Breast epithelium (tissue), 3 donors: ENCODE measurements at regions not wholly inside any gene's neighbourhood (a gene's known extent, or its start where the extent isn't known, plus 50 kb on each side); places are given as distances from the start of the nearest gene placed in this dataset.

ENCODE experiments used
- CTCF ChIP-seq, 3 donors: fragments of 450-650 bp; IDR thresholded peaks; one replicate each; pipeline ENCODE4 v1.5.1; 2016 to 2017; ENCODE audit warnings: antibody characterized with exemption in 3 of 3, mild to moderate bottlenecking in 3 of 3, moderate library complexity in 3 of 3
- POLR2A ChIP-seq: fragments of 450-650 bp; IDR thresholded peaks from one replicate; pipeline ENCODE4 v1.6.1; 2016; ENCODE audit warnings: antibody characterized with exemption, mild to moderate bottlenecking, moderate library complexity
- POLR2AphosphoS5 ChIP-seq, 3 donors: sonication (generic); formaldehyde crosslinking; IDR thresholded peaks; one replicate each; pipeline ENCODE4 v1.6.1; 2017; ENCODE audit warnings: antibody characterized with exemption in 3 of 3

GRCh38 chr3:157755233-157755632, 252.0 kb upstream of the VEPH1 start:
- no peak for TF ChIP-seq POLR2AphosphoS5 (IDR thresholded peaks at IDR 0.05)
- TF ChIP-seq CTCF (IDR thresholded peaks at IDR 0.05): no peak
- TF ChIP-seq POLR2A: no peak
